SK-N-MC (cell line): ENCODE measurements at regions not wholly inside any gene's neighbourhood (a gene's known extent, or its start where the extent isn't known, plus 50 kb on each side); places are given as distances from the start of the nearest gene placed in this dataset.

Experiments used
- DNase-seq: peaks from one replicate; pipeline ENCODE4 v3.0.0-alpha.2; 2011; ENCODE audit warnings: low read depth, low spot score
- H3K27ac ChIP-seq: fragments of 200-600 bp; sonication (generic); 2 replicates; pipeline ENCODE4 v1.5.1; 2016; ENCODE audit warnings: mixed run types
- H3K36me3 ChIP-seq: fragments of 200-600 bp; sonication (generic); 2 replicates; pipeline ENCODE4 v1.6.1; 2017; ENCODE audit warnings: antibody characterized with exemption, low read length, mixed read lengths; ENCODE audit not compliant: insufficient read depth
- H3K4me3 ChIP-seq: fragments of 200-600 bp; sonication (generic); 2 replicates; pipeline ENCODE4 v1.5.1; 2016
- H3K9ac ChIP-seq: fragments of 200-600 bp; sonication (generic); 2 replicates; pipeline ENCODE4 v1.8.0; 2017; ENCODE audit warnings: mixed run types, mixed read lengths; ENCODE audit not compliant: insufficient read length
- H3K9me3 ChIP-seq: fragments of 200-600 bp; sonication (generic); 2 replicates; pipeline ENCODE4 v1.6.1; 2017; ENCODE audit warnings: low read depth, mild to moderate bottlenecking, antibody characterized with exemption, low read length, moderate library complexity, mixed read lengths
- EZH2 ChIP-seq: fragments of 200-600 bp; sonication (generic); IDR thresholded peaks from one replicate; pipeline ENCODE4 v1.6.1; 2017; ENCODE audit warnings: antibody characterized with exemption
- FOXP2 ChIP-seq: optimal IDR thresholded peaks from 2 replicates; pipeline ENCODE3; 2011; ENCODE audit warnings: mild to moderate bottlenecking, moderate library complexity; ENCODE audit not compliant: insufficient read depth; ENCODE audit errors: extremely low read length, control extremely low read depth
- POLR2AphosphoS5 ChIP-seq: IDR thresholded peaks from 2 replicates; pipeline ENCODE4 v1.6.1; 2012; ENCODE audit warnings: mild to moderate bottlenecking, low read depth, low read length, borderline replicate concordance

DNA sequence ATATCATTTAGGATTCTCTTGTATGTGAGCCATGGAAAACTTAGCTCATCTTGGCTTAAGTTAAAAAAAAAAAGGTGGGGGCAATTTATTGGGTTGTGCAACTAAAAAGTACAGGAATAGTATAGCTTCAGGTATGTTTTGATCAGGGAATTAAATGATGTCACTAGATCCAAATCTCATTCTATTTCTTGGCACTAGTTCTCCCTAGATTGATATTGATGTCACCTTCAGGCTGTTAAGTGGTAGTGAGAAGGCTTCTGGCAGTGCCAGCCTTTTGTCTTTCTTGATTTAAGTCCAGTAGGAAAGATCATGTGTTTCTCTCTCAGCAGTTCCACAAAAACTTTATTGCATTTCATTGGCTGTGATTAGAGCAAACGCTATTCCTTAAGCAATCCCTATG, 65.0 kb upstream of the ZBED5 start:
- Histone ChIP-seq H3K4me3 (no peak overlapping the region), H3K9ac (no peak overlapping the region), H3K9me3 (no peaks in the 10 kb centered on the region), H3K27ac (no peak overlapping the region), H3K36me3 (no peaks in the 10 kb centered on the region)
- TF ChIP-seq EZH2 (no peak), FOXP2 (no peak), POLR2AphosphoS5 (no peak)
- DNase-seq = no peak

DNA sequence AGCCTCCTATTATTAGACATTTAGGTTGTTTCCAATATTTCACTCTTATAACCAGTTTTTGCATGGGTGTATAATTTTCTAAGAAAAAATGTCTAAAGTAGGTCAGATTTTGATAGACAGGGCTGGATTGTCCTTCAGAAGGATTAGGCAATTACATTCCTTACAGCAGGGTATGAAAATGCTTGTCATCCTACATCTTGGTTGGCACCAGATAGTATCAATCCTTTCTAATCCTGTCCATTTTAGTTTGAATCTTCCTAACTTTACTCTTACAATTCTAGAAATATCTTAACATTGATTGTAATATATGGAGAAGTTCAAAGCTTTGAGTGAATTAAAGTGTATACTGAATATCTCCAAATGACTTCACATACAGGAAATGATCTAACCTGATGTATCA, 63.0 kb upstream of the ZBED5 start:
- Histone ChIP-seq H3K9ac (no peak overlapping the region), H3K36me3 (no peaks in the 10 kb centered on the region), H3K27ac (no peak overlapping the region), H3K4me3 (no peak overlapping the region), H3K9me3 (no peaks in the 10 kb centered on the region)
- DNase-seq = no peak
- TF ChIP-seq FOXP2 (no peak), POLR2AphosphoS5 (no peak), EZH2 (no peak)

DNA sequence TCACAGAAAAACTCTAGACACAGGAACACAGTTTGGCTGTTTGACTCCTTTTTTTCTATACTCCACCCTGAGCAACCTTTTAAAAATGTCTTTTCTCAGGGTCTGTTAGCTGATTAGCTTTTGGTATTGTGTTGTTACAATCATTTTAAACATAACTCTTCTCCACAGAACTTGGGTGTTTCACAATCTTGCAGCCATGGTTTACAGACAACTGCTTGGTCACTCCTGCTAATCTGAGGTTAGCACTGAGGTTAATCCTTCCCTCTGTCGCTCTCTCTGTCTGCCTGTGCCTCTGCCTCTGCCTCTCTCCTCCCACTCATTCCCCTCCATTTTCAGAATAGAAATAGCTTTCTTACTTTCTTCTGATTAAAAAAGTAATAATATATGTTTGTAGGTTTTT, 62.4 kb upstream of the ZBED5 start:
- Histone ChIP-seq H3K27ac (no peak overlapping the region), H3K36me3 (no peaks in the 10 kb centered on the region), H3K9ac (no peak overlapping the region), H3K9me3 (no peaks in the 10 kb centered on the region), H3K4me3 (no peak overlapping the region)
- TF ChIP-seq FOXP2 (no peak), EZH2 (no peak), POLR2AphosphoS5 (no peak)
- no peak for DNase-seq

DNA sequence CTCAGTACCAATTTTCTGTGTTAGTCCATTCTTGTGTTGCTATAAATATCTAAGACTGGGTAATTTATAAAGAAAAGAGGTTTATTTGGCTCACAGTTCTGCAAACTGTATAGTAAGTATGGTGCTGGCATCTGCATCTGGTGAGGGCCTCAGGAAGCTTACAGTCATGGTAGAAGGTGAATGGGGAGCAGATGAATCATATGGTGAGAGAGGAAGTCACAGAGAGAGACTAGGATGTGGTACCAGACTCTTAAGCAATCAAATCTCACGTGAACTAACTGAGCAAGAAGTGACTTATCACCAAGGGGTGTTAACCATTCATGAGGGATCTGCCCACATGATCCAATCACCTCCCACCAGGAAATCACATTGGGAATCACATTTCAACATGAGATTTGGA, 60.8 kb upstream of the ZBED5 start:
- H3K36me3 ChIP-seq = no peaks in the 10 kb centered on the region
- H3K27ac ChIP-seq = no peak overlapping the region
- TF ChIP-seq EZH2 (no peak), FOXP2 (no peak), POLR2AphosphoS5 (no peak)
- no peak for DNase-seq
- H3K9ac ChIP-seq = no peak overlapping the region
- H3K9me3 ChIP-seq = no peaks in the 10 kb centered on the region
- H3K4me3 ChIP-seq = no peak overlapping the region

DNA sequence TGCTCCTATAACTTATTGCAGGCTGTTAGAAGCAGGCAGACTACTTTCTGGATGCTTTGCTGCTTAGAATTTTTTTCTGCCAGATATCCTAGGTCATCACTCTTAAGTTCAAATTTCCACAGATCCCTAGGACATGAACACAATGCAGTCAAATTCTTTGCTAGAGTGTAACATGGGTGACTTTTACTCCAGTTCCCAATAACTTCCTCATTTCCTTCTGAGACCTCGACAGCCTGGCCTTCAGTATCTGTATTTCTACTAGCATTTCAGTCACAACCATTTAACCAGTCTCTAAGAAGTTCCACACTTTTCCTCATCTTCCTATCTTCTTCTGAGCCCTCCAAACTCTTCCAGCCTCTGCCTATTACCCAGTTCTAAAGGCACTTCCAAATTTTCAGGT, 60.4 kb upstream of the ZBED5 start:
- Histone ChIP-seq H3K27ac (no peak overlapping the region), H3K9ac (no peak overlapping the region), H3K4me3 (no peak overlapping the region), H3K36me3 (no peaks in the 10 kb centered on the region), H3K9me3 (no peaks in the 10 kb centered on the region)
- DNase-seq = no peak
- no peak for TF ChIP-seq FOXP2
- no peak for TF ChIP-seq EZH2
- TF ChIP-seq POLR2AphosphoS5 = no peak

DNA sequence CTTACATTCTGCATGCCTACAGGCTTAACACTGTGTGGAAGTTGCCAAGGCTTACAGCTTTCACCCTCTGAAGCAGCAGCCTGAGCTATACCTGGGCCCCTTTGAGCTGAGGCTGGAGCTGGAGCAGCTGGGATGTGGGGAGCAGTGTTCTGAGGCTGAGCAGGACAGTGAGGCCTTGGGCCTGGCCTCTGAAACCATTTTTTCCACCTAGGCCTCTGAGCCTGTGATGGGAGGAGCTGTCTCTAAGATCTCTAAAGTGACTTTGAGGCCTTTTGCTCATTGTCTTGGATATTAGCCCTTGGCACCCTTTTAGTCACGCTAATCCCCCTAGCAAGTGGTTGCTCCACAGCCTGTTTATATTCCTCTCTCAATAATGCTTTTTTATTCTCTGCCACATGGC, 59.9 kb upstream of the ZBED5 start:
- Histone ChIP-seq H3K27ac (no peak overlapping the region), H3K9ac (no peak overlapping the region), H3K9me3 (no peaks in the 10 kb centered on the region), H3K4me3 (no peak overlapping the region), H3K36me3 (no peaks in the 10 kb centered on the region)
- TF ChIP-seq POLR2AphosphoS5 (no peak), FOXP2 (no peak), EZH2 (no peak)
- DNase-seq = no peak

DNA sequence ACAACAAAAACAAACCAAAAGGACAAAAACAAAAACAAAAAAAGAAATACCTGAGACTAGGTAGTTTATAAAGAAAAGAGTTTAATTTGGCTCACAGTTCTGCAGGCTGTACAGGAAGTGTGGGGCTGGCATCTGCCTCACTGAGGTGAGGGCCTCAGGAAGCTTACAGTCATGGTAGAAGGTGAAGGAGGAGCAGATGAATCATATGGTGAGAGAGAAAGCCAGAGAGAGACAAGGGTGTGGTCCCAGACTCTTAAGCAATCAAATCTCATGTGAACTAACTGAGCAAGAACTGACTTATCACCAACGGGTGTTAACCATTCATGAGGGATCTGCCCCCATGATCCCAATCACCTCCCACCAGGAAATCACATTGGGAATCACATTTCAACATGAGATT, 58.8 kb upstream of the ZBED5 start:
- no peak for DNase-seq
- no peaks in the 10 kb centered on the region for H3K9me3 ChIP-seq
- TF ChIP-seq FOXP2 (no peak), POLR2AphosphoS5 (no peak), EZH2 (no peak)
- H3K27ac ChIP-seq = no peak overlapping the region
- H3K9ac ChIP-seq = no peak overlapping the region
- no peak overlapping the region for H3K4me3 ChIP-seq
- no peaks in the 10 kb centered on the region for H3K36me3 ChIP-seq

DNA sequence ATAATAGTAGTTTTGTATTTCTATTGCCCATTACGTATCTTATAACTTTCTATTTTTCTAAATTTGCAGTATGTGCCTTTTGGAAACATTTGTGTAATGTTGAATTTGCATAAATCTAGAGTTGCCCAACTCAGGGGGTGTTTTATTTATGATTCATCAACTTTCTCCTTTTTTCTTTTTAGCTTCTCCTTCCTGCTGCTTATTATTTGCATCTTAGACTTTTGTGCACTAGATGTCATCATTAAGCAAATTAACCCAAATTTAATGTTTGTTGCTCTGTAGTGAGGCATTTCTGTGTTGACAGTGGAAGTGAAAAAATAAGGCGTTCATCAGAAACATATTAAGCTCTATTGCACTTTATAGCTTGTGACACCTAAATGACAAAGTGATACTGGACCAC, 56.2 kb upstream of the ZBED5 start:
- DNase-seq = no peak
- H3K9me3 ChIP-seq = no peaks in the 10 kb centered on the region
- H3K36me3 ChIP-seq = no peaks in the 10 kb centered on the region
- TF ChIP-seq FOXP2 = no peak
- no peak for TF ChIP-seq POLR2AphosphoS5
- TF ChIP-seq EZH2 = no peak
- H3K9ac ChIP-seq = no peak overlapping the region
- H3K27ac ChIP-seq = no peak overlapping the region
- no peak overlapping the region for H3K4me3 ChIP-seq

DNA sequence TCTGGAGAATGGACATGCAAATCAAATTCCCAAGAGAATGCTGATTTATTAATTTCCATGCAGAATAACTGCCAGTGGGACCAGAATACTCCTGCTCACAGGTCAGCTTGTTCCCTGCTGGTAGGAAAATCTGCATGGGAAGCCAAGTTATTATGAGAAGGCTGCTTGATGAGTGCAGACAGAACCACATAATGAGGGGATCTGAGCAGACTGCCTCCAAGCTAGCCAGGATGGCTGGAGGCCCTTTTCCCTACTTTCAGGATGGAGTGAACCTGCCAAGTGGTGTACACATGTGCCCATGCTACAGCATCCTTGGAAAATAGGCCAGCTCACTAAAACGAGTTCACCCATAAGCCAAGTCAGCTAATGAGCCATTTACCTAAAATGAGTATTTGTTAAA, 55.2 kb upstream of the ZBED5 start:
- H3K27ac ChIP-seq = no peak overlapping the region
- no peaks in the 10 kb centered on the region for H3K36me3 ChIP-seq
- TF ChIP-seq POLR2AphosphoS5 (no peak), EZH2 (no peak), FOXP2 (no peak)
- H3K4me3 ChIP-seq = no peak overlapping the region
- H3K9ac ChIP-seq = no peak overlapping the region
- DNase-seq = no peak
- H3K9me3 ChIP-seq = no peaks in the 10 kb centered on the region
